Right atrium auricular region (tissue), 2 donors: ENCODE measurements at regions not wholly inside any gene's neighbourhood (a gene's known extent, or its start where the extent isn't known, plus 50 kb on each side); places are given as distances from the start of the nearest gene placed in this dataset.

Experiments used
- DNase-seq: peaks from one replicate; pipeline ENCODE4 v3.0.0-alpha.2; 2019; ENCODE audit warnings: low spot score
- H3K27ac ChIP-seq, 2 donors: fragments of 200-600 bp; sonication (generic); 1 replicate in 1 of 2; 2 replicates in 1 of 2; pipeline ENCODE4 v1.5.1; 2016 to 2019
- H3K27me3 ChIP-seq, 2 donors: fragments of 200-600 bp; sonication (generic); one replicate each; pipeline versions ENCODE4 v1.5.1 to v1.6.0; 2017 to 2019
- H3K36me3 ChIP-seq: fragments of 200-600 bp; sonication (generic); one replicate; pipeline ENCODE4 v1.5.1; 2016
- H3K4me1 ChIP-seq, 2 donors: fragments of 200-600 bp; sonication (generic); one replicate each; pipeline versions ENCODE4 v1.5.1 to v1.6.0; 2017 to 2019
- H3K4me3 ChIP-seq, 2 donors: fragments of 200-600 bp; sonication (generic); 1 replicate in 1 of 2; 2 replicates in 1 of 2; pipeline ENCODE4 v1.5.1; 2017 to 2019; ENCODE audit warnings: mild to moderate bottlenecking in 1 of 2, moderate library complexity in 1 of 2
- H3K9me3 ChIP-seq, 2 donors: fragments of 200-600 bp; sonication (generic); one replicate each; pipeline ENCODE4 v1.5.1; 2019
- TF ChIP-seq, protein P1 (sequence below), 2 donors: fragments of 200-600 bp; sonication (generic); IDR thresholded peaks; one replicate each; pipeline ENCODE4 v1.5.1; 2019; ENCODE audit warnings: antibody characterized with exemption in 2 of 2

DNA sequence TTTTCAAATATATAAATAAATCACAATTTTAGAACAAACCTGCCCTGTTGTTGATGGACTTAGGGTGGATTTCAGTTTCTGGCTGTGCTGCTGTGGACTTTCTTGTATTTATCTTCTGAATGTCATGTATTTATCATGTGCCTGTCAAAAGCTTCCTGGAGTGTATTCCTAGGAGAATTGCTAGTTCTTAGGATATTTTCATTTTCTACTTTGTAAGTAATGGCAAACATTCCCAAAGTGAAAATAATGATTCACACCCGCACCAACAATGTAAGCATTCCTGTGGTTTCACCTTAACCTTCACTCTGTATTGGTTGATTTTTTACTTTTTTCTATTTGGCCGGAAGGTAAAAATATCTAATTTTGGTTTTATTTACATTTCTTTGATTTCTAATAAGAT, 387.8 kb downstream of the SMOC2 start:
- Histone ChIP-seq H3K4me3 (no peak overlapping the region), H3K4me1 (no peaks in the 10 kb centered on the region), H3K27me3 (no peaks in the 10 kb centered on the region), H3K9me3 (no peaks in the 10 kb centered on the region), H3K36me3 (no peaks in the 10 kb centered on the region), H3K27ac (no peak overlapping the region)
- TF ChIP-seq, protein P1, sequence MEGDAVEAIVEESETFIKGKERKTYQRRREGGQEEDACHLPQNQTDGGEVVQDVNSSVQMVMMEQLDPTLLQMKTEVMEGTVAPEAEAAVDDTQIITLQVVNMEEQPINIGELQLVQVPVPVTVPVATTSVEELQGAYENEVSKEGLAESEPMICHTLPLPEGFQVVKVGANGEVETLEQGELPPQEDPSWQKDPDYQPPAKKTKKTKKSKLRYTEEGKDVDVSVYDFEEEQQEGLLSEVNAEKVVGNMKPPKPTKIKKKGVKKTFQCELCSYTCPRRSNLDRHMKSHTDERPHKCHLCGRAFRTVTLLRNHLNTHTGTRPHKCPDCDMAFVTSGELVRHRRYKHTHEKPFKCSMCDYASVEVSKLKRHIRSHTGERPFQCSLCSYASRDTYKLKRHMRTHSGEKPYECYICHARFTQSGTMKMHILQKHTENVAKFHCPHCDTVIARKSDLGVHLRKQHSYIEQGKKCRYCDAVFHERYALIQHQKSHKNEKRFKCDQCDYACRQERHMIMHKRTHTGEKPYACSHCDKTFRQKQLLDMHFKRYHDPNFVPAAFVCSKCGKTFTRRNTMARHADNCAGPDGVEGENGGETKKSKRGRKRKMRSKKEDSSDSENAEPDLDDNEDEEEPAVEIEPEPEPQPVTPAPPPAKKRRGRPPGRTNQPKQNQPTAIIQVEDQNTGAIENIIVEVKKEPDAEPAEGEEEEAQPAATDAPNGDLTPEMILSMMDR (IDR thresholded peaks at IDR 0.05): no peak
- DNase-seq: no peak

DNA sequence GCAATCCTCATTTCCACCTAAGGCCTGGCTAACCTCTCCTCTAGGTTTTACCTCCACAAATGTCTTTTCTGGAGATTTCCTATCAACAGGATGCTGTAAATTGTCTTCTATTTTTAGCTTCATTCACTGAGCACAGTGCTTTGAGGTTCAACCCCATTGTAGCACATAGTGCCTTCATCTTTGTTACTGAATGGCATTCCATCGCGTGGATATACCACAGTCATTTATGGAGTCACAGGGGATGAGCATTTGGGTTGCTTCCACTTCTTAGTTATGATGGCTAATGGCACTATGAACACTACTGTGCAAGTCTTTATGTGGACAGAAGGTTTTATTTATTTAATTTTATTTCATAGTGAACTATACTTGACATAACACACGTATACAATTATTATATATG, 387.1 kb downstream of the SMOC2 start:
- TF ChIP-seq, protein P1 (IDR thresholded peaks at IDR 0.05): no peak
- no peak for DNase-seq
- Histone ChIP-seq H3K4me3 (no peak overlapping the region), H3K9me3 (no peaks in the 10 kb centered on the region), H3K4me1 (no peaks in the 10 kb centered on the region), H3K36me3 (no peaks in the 10 kb centered on the region), H3K27ac (no peak overlapping the region), H3K27me3 (no peaks in the 10 kb centered on the region)

DNA sequence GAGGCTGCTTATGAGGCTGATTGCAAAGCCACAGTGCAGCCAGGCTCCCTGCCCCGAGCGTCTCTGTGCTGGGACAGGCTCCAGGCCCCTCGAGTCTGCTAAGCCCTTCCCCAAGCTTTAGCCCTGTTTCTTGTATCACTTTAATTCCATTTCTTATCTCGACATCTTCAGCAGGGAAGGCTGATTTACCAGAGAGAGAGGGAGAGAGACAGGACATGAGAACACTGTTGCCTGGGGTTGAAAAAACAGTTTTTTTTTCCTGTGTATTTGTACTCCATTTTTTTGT, 386.5 kb downstream of the SMOC2 start:
- Histone ChIP-seq H3K4me1 (no peaks in the 10 kb centered on the region), H3K9me3 (no peaks in the 10 kb centered on the region), H3K27me3 (no peaks in the 10 kb centered on the region), H3K27ac (no peak overlapping the region), H3K36me3 (no peaks in the 10 kb centered on the region), H3K4me3 (no peak overlapping the region)
- TF ChIP-seq, protein P1 (IDR thresholded peaks at IDR 0.05): no peak
- no peak for DNase-seq

DNA sequence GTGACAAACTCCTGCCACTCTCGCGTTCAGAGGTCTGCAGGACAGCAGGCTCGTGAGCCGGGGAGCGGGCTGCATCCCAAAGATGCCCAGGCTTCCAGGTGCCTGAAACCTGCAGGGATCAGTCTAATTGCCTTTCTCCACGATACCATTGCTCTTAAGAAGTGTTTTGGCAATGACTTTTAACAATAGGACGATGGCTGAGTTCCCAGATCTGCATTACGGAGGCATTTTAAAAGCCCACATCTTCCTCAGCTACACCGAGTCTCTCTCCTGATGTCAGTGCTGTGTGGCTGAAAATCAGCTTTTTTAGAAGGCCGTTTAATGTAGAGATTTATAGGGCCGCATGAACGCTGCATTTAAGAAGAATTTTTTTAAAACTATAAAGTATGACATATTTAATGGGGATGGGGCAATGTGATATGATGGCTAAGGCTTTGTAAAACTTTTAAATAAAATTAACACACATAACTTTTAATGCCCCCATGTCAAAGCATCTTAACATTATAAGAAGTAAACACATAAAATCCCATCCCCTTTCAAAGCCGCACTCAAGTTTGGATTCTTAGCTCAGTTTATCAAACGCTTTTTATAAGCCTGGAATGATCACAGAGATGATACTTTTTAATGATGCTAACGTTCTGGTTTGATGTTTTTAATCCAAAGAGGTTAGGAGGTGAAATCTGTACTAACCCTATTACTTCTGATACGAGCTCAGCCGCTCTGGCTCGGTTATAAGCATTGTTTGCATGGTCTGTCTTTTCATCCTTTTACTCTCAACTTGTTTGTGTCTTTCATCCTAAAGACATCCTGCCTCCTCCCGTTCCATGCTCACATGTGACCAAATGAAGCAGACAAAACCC, 386.0 kb downstream of the SMOC2 start:
- Histone ChIP-seq H3K36me3 (no peaks in the 10 kb centered on the region), H3K27me3 (no peaks in the 10 kb centered on the region), H3K4me3 (no peak overlapping the region), H3K4me1 (no peaks in the 10 kb centered on the region), H3K27ac (no peak overlapping the region), H3K9me3 (no peaks in the 10 kb centered on the region)
- no peak for DNase-seq
- TF ChIP-seq, protein P1 (IDR thresholded peaks at IDR 0.05): no peak

DNA sequence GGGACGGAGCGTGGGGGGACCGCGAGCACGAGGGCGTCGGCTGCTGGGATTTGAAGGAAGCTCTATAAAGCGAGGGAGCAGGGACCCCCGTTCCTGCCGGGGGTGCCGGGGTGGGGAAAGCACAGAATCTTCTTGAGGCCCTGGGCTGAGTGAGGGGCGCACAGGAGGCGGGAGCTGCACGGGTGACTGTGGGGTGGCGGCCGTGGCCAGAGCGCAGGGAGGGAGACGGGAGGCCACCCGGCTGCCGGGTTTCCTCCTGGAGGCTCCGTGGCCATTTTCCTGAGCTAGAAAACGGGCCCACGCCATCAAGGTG, 385.1 kb downstream of the SMOC2 start:
- no peak overlapping the region for H3K4me3 ChIP-seq
- H3K27me3 ChIP-seq: no peaks in the 10 kb centered on the region
- TF ChIP-seq, protein P1 (IDR thresholded peaks at IDR 0.05): no peak
- no peaks in the 10 kb centered on the region for H3K36me3 ChIP-seq
- H3K27ac ChIP-seq: no peak overlapping the region
- DNase-seq: no peak
- H3K9me3 ChIP-seq: no peaks in the 10 kb centered on the region
- H3K4me1 ChIP-seq: no peaks in the 10 kb centered on the region
